ENCODE measurements at regions not wholly inside any gene's neighbourhood (a gene's known extent, or its start where the extent isn't known, plus 50 kb on each side); places are given as distances from the start of the nearest gene placed in this dataset.

- peaks cover 5% of the 10 kb centered on the region for H3K9me3 Mint-ChIP-seq
- H3K36me3 Mint-ChIP-seq = peaks cover 2% of the 10 kb centered on the region
- ChIA-PET CTCF (no interaction called here), POLR2A (no interaction called here)
- no peak for DNase-seq
- peaks cover 3% of the 10 kb centered on the region for H3K4me1 Mint-ChIP-seq (ENCODE audit: low read depth)
- no peak overlapping the region for H3K27ac Mint-ChIP-seq
- H3K4me3 Mint-ChIP-seq = no peak overlapping the region
- intact Hi-C loops (cut with micrococcal nuclease) = no loop called here
- H3K27me3 Mint-ChIP-seq = peaks cover 11% of the 10 kb centered on the region
Measured at GRCh38 chr2:128475427-128476211, 157.0 kb upstream of the HS6ST1 start.

DNA sequence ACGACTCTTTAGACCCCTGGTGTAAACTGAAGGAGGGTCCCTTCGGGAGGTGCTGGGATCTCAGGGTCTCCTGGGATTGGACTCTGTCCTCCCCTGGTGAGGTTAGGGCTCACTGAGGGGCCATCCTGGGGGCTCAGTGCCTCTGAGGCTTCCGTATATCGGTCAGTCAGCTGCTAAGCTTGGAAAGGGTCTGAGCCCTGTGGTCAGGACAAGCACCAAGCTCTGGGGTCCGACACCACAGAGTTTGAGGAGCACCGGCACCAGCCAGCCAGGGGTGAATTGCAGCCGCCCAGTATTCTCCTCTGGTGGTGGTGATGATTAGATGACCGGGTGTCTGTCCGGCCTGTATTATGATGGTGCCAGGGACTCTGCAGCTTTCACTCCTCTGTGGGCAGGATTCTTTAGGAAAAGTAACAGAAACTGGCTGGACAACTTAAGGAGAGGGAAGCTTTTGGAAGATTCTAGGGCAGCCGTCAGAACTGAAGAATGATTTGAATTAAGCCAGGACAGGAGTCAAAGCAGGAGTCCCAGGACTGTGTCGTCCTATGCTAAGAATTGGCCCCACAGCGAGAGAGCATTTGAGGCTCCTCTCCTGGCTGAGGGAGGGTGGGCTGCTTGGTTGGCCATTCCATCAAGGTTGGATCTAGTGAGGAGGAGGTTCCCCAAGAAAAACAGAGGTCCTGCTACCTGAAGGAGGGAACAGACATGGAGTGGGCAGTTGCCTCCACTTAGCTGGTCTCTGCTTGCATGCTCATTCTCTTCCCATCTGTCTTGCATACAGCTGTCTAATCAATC, 158.6 kb upstream of the HS6ST1 start:
- Mint-ChIP-seq H3K36me3 (no peaks in the 10 kb centered on the region), H3K9me3 (no peaks in the 10 kb centered on the region), H3K27ac (no peak overlapping the region), H3K4me1 (ENCODE audit: low read depth) (peaks cover 3% of the 10 kb centered on the region), H3K4me3 (no peak overlapping the region), H3K27me3 (peaks cover 11% of the 10 kb centered on the region)
- intact Hi-C loops (cut with micrococcal nuclease) = no loop called here
- CTCF ChIA-PET = no interaction called here
- POLR2A ChIA-PET = no interaction called here
- no peak for DNase-seq

GRCh38 chr2:128477891-128478290, 159.2 kb upstream of the HS6ST1 start:
- intact Hi-C loops (cut with micrococcal nuclease) = no loop called here
- H3K9me3 Mint-ChIP-seq = no peaks in the 10 kb centered on the region
- H3K27ac Mint-ChIP-seq = no peak overlapping the region
- no peak overlapping the region for H3K4me3 Mint-ChIP-seq
- no peak for DNase-seq
- H3K27me3 Mint-ChIP-seq = peaks cover 11% of the 10 kb centered on the region
- no peaks in the 10 kb centered on the region for H3K36me3 Mint-ChIP-seq
- POLR2A ChIA-PET = no interaction called here
- H3K4me1 Mint-ChIP-seq (ENCODE audit: low read depth) = peaks cover 3% of the 10 kb centered on the region
- CTCF ChIA-PET = no interaction called here

- no peak overlapping the region for H3K27ac Mint-ChIP-seq
- no peak overlapping the region for H3K4me3 Mint-ChIP-seq
- peaks cover 3% of the 10 kb centered on the region for H3K27me3 Mint-ChIP-seq
- intact Hi-C loops (cut with micrococcal nuclease) = no loop called here
- CTCF ChIA-PET = no interaction called here
- no peaks in the 10 kb centered on the region for H3K9me3 Mint-ChIP-seq
- no peaks in the 10 kb centered on the region for H3K4me1 Mint-ChIP-seq (ENCODE audit: low read depth)
- no peak for DNase-seq
- no peaks in the 10 kb centered on the region for H3K36me3 Mint-ChIP-seq
- POLR2A ChIA-PET = no interaction called here
Measured at GRCh38 chr2:128485761-128486639, 167.3 kb upstream of the HS6ST1 start.

DNA sequence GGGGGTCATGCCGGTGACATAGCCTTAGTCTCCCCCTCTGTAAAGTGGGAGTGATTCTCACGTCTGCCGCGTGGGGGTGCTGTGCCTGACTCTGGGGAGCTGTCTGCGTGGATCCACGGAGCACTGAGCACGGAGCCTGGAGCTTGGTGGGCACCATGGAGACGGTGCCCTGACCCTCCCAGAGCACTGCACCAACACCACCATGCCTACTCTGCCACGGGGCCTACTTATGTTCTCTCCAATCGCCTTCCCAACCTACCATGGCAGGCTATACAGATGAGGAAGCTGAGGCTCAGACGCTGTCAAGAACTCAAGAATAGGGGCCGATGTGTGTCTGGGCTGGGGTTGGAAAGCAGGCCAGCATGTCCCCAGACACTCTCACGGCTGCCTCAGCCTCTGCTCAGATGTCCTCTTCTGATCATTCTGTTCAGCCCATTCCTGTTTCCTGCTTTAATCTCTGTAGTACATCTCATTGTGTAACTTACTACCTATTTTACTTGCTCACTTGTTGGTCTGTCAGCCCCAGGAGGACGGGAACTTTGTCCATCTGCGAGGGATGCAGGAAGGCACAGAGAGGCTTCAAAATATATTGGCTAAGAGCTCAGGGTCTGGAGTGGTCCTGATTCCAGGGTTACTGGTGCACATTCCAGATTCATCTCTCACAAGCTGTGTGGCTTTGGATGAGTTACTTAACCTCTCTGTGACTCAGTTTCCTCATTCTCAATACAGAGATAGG, 168.1 kb upstream of the HS6ST1 start:
- ChIA-PET CTCF (no interaction called here), POLR2A (no interaction called here)
- Mint-ChIP-seq H3K9me3 (no peaks in the 10 kb centered on the region), H3K4me1 (ENCODE audit: low read depth) (no peaks in the 10 kb centered on the region), H3K27ac (no peak overlapping the region), H3K4me3 (no peak overlapping the region), H3K36me3 (no peaks in the 10 kb centered on the region), H3K27me3 (peaks cover 3% of the 10 kb centered on the region)
- no peak for DNase-seq
- intact Hi-C loops (cut with micrococcal nuclease) = no loop called here

- ChIA-PET CTCF (no interaction called here), POLR2A (no interaction called here)
- Mint-ChIP-seq H3K4me3 (no peak overlapping the region), H3K36me3 (no peaks in the 10 kb centered on the region), H3K27me3 (peaks cover 3% of the 10 kb centered on the region), H3K27ac (no peak overlapping the region), H3K4me1 (ENCODE audit: low read depth) (no peaks in the 10 kb centered on the region), H3K9me3 (peaks cover 4% of the 10 kb centered on the region)
- DNase-seq = no peak
- intact Hi-C loops (cut with micrococcal nuclease) = no loop called here
Measured at GRCh38 chr2:128487650-128488387, 169.2 kb upstream of the HS6ST1 start.

GRCh38 chr2:128488434-128488833, 169.8 kb upstream of the HS6ST1 start:
- Mint-ChIP-seq H3K9me3 (peaks cover 4% of the 10 kb centered on the region), H3K36me3 (no peaks in the 10 kb centered on the region), H3K4me1 (ENCODE audit: low read depth) (no peaks in the 10 kb centered on the region), H3K4me3 (no peak overlapping the region), H3K27me3 (peaks cover 3% of the 10 kb centered on the region), H3K27ac (no peak overlapping the region)
- intact Hi-C loops (cut with micrococcal nuclease) = no loop called here
- no peak for DNase-seq
- ChIA-PET POLR2A (no interaction called here), CTCF (no interaction called here)

- intact Hi-C loops (cut with micrococcal nuclease) = no loop called here
- POLR2A ChIA-PET = no interaction called here
- Mint-ChIP-seq H3K4me1 (ENCODE audit: low read depth) (no peaks in the 10 kb centered on the region), H3K9me3 (peaks cover 4% of the 10 kb centered on the region), H3K4me3 (no peak overlapping the region), H3K27ac (no peak overlapping the region), H3K36me3 (no peaks in the 10 kb centered on the region), H3K27me3 (peaks cover 3% of the 10 kb centered on the region)
- no peak for DNase-seq
- CTCF ChIA-PET = no interaction called here
Measured at GRCh38 chr2:128489526-128490273, 171.0 kb upstream of the HS6ST1 start.

- intact Hi-C loops (cut with micrococcal nuclease) = no loop called here
- Mint-ChIP-seq H3K27ac (no peak overlapping the region), H3K36me3 (no peaks in the 10 kb centered on the region), H3K4me1 (ENCODE audit: low read depth) (no peaks in the 10 kb centered on the region), H3K4me3 (no peak overlapping the region), H3K27me3 (peaks cover 3% of the 10 kb centered on the region), H3K9me3 (peaks cover 4% of the 10 kb centered on the region)
- CTCF ChIA-PET = no interaction called here
- POLR2A ChIA-PET = no interaction called here
- no peak for DNase-seq
Measured at GRCh38 chr2:128490321-128490720, 171.7 kb upstream of the HS6ST1 start.

- Mint-ChIP-seq H3K9me3 (peaks cover 4% of the 10 kb centered on the region), H3K4me3 (no peak overlapping the region), H3K4me1 (ENCODE audit: low read depth) (no peaks in the 10 kb centered on the region), H3K27ac (no peak overlapping the region), H3K27me3 (peaks cover 3% of the 10 kb centered on the region), H3K36me3 (no peaks in the 10 kb centered on the region)
- CTCF ChIA-PET = no interaction called here
- no peak for DNase-seq
- POLR2A ChIA-PET = no interaction called here
- intact Hi-C loops (cut with micrococcal nuclease) = no loop called here
Measured at GRCh38 chr2:128490881-128491691, 172.4 kb upstream of the HS6ST1 start.

Data from activated CD4-positive, alpha-beta memory T cell treated with anti-CD3 and anti-CD28 coated beads for 36 hours (primary cell).